H1 (cell line): ENCODE measurements at regions not wholly inside any gene's neighbourhood (a gene's known extent, or its start where the extent isn't known, plus 50 kb on each side); places are given as distances from the start of the nearest gene placed in this dataset.

Experiments used
- MAFK ChIP-seq: IDR thresholded peaks from 2 replicates; pipeline ENCODE4 v1.6.1; 2012; ENCODE audit warnings: low read depth, mild to moderate bottlenecking, improper control_type of control experiment, low read length
- TBP ChIP-seq: IDR thresholded peaks from 2 replicates; pipeline ENCODE4 v1.6.1; 2011; ENCODE audit warnings: low read depth, low read length, improper control_type of control experiment
- TF ChIP-seq, protein P1 (sequence below), 3 experiments: IDR thresholded peaks; 1 replicate in 2 of 3; 2 replicates in 1 of 3; pipeline versions ENCODE4 v1.5.1 to v1.6.1; 2011; ENCODE audit warnings: low read length in 3 of 3, mild to moderate bottlenecking in 3 of 3, inconsistent platforms in 2 of 3, low read depth in 1 of 3, moderate library complexity in 1 of 3; ENCODE audit not compliant: insufficient read depth in 1 of 3; ENCODE audit errors: control extremely low read depth in 1 of 3

DNA sequence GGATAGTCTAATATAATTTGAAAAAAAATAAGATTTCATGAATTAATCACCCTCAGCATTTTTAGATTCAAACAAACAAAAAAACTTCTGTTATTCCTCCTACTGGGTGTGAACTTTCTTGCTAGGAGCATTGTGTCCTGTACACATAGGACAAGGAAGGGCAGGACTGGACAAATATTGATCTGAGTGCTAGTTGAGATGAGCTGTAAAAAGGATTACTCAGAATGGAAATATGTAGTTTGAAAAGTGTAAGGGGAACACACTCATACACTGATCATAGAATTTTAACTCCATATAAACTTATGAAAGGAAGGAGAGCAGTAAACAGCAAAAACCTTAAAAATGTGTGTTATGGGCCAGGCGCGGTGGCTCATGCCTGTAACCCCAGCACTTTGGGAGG lies 156.5 kb upstream of the ZNF648 start:
- TF ChIP-seq, protein P1, sequence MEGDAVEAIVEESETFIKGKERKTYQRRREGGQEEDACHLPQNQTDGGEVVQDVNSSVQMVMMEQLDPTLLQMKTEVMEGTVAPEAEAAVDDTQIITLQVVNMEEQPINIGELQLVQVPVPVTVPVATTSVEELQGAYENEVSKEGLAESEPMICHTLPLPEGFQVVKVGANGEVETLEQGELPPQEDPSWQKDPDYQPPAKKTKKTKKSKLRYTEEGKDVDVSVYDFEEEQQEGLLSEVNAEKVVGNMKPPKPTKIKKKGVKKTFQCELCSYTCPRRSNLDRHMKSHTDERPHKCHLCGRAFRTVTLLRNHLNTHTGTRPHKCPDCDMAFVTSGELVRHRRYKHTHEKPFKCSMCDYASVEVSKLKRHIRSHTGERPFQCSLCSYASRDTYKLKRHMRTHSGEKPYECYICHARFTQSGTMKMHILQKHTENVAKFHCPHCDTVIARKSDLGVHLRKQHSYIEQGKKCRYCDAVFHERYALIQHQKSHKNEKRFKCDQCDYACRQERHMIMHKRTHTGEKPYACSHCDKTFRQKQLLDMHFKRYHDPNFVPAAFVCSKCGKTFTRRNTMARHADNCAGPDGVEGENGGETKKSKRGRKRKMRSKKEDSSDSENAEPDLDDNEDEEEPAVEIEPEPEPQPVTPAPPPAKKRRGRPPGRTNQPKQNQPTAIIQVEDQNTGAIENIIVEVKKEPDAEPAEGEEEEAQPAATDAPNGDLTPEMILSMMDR (IDR thresholded peaks at IDR 0.05; ENCODE audit: control extremely low read depth in 1 of 3, insufficient read depth in 1 of 3, low read depth in 1 of 3, low read length in 3 of 3), result no peak
- no peak for TF ChIP-seq MAFK
- TF ChIP-seq TBP, result no peak
